GM12891 (cell line): ENCODE measurements at regions not wholly inside any gene's neighbourhood (a gene's known extent, or its start where the extent isn't known, plus 50 kb on each side); places are given as distances from the start of the nearest gene placed in this dataset.

Experiments used
- POLR2A ChIP-seq: IDR thresholded peaks from 2 replicates; pipeline ENCODE4 v1.6.1; 2011; ENCODE audit warnings: low read depth, low read length, control low read depth
- POLR2AphosphoS5 ChIP-seq: IDR thresholded peaks from 2 replicates; pipeline ENCODE4 v1.6.1; 2011; ENCODE audit warnings: low read depth, low read length, control low read depth
- TAF1 ChIP-seq: IDR thresholded peaks from 2 replicates; pipeline ENCODE4 v1.6.1; 2011; ENCODE audit warnings: low read depth, low read length, control low read depth

- TF ChIP-seq POLR2AphosphoS5 (no peak), POLR2A (no peak), TAF1 (no peak)
These were observed 88.8 kb upstream of the ZMIZ1 start for GRCh38 chr10:78979938-78980337.
